ENCODE measurements at regions not wholly inside any gene's neighbourhood (a gene's known extent, or its start where the extent isn't known, plus 50 kb on each side); places are given as distances from the start of the nearest gene placed in this dataset.
"Not testable (repeated sequence)": the region's sequence is repeated elsewhere in the genome, so short reads cannot be mapped to it uniquely, and the experiment has no call there.

GRCh38 chr9:65414249-65414648 is 129.2 kb upstream of the FOXD4L5 start:
- TF ChIP-seq CTCF (CRISPR knock-in tag; IDR thresholded peaks at IDR 0.05); EZH2 (conservative IDR thresholded peaks at IDR 0.05; ENCODE audit: low read depth, low read length); POLR2A (IDR thresholded peaks at IDR 0.05; ENCODE audit: insufficient read depth in 1 of 2, low read depth in 2 of 2, low read length in 2 of 2); ZNF431 (CRISPR knock-in tag; IDR thresholded peaks at IDR 0.05; ENCODE audit: borderline replicate concordance, low read depth); PRDM4 (CRISPR knock-in tag; IDR thresholded peaks at IDR 0.05; ENCODE audit: borderline replicate concordance); HINFP (CRISPR knock-in tag; IDR thresholded peaks at IDR 0.05; ENCODE audit: low read depth); SUZ12 (IDR thresholded peaks at IDR 0.05; ENCODE audit: low read depth, low read length); ZNF143 (CRISPR knock-in tag; IDR thresholded peaks at IDR 0.05); HMGXB3 (CRISPR knock-in tag; IDR thresholded peaks at IDR 0.05; ENCODE audit: borderline replicate concordance); ZEB1 (IDR thresholded peaks at IDR 0.05; ENCODE audit: insufficient replicate concordance, low read depth); PTBP1 (IDR thresholded peaks at IDR 0.05; ENCODE audit: low read depth, low read length, poor library complexity, severe bottlenecking): not testable (repeated sequence)
- TF ChIP-seq, protein P1, sequence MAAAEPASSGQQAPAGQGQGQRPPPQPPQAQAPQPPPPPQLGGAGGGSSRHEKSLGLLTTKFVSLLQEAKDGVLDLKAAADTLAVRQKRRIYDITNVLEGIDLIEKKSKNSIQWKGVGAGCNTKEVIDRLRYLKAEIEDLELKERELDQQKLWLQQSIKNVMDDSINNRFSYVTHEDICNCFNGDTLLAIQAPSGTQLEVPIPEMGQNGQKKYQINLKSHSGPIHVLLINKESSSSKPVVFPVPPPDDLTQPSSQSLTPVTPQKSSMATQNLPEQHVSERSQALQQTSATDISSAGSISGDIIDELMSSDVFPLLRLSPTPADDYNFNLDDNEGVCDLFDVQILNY (CRISPR knock-in tag; conservative IDR thresholded peaks at IDR 0.05) = not testable (repeated sequence)
- TF ChIP-seq, protein P2, sequence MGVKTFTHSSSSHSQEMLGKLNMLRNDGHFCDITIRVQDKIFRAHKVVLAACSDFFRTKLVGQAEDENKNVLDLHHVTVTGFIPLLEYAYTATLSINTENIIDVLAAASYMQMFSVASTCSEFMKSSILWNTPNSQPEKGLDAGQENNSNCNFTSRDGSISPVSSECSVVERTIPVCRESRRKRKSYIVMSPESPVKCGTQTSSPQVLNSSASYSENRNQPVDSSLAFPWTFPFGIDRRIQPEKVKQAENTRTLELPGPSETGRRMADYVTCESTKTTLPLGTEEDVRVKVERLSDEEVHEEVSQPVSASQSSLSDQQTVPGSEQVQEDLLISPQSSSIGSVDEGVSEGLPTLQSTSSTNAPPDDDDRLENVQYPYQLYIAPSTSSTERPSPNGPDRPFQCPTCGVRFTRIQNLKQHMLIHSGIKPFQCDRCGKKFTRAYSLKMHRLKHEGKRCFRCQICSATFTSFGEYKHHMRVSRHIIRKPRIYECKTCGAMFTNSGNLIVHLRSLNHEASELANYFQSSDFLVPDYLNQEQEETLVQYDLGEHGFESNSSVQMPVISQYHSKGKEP (CRISPR knock-in tag; IDR thresholded peaks at IDR 0.05) = not testable (repeated sequence)
- TF ChIP-seq, protein P3, sequence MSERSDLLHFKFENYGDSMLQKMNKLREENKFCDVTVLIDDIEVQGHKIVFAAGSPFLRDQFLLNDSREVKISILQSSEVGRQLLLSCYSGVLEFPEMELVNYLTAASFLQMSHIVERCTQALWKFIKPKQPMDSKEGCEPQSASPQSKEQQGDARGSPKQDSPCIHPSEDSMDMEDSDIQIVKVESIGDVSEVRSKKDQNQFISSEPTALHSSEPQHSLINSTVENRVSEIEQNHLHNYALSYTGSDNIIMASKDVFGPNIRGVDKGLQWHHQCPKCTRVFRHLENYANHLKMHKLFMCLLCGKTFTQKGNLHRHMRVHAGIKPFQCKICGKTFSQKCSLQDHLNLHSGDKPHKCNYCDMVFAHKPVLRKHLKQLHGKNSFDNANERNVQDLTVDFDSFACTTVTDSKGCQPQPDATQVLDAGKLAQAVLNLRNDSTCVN (CRISPR knock-in tag; IDR thresholded peaks at IDR 0.05; ENCODE audit: borderline replicate concordance) = not testable (repeated sequence)

Data from HepG2 (cell line).